Loucy (cell line): ENCODE measurements at regions not wholly inside any gene's neighbourhood (a gene's known extent, or its start where the extent isn't known, plus 50 kb on each side); places are given as distances from the start of the nearest gene placed in this dataset.
A peak's percentile ranks its signal among the peaks of the same experiment; 100 is the strongest.

Source experiments
- H2AFZ ChIP-seq: fragments of 200-600 bp; sonication (generic); 2 replicates; pipeline ENCODE4 v1.6.0; 2016; ENCODE audit warnings: antibody characterized with exemption, mild to moderate bottlenecking, low read length, moderate library complexity
- H3F3A ChIP-seq: fragments of 200-600 bp; 2 replicates; pipeline ENCODE4 v1.6.0; 2016; ENCODE audit warnings: antibody characterized with exemption, low read depth, mild to moderate bottlenecking
- H3K27me3 ChIP-seq: fragments of 200-600 bp; sonication (generic); 2 replicates; pipeline ENCODE4 v1.6.1; 2014; ENCODE audit warnings: low read length, mild to moderate bottlenecking; ENCODE audit not compliant: insufficient read depth, poor library complexity, severe bottlenecking
- H3K36me3 ChIP-seq: fragments of 200-600 bp; sonication (generic); 2 replicates; pipeline ENCODE4 v1.6.1; 2016; ENCODE audit warnings: low read length; ENCODE audit not compliant: insufficient read depth
- H3K4me1 ChIP-seq: fragments of 200-600 bp; sonication (generic); 2 replicates; pipeline ENCODE4 v1.5.1; 2014; ENCODE audit warnings: low read length, mild to moderate bottlenecking; ENCODE audit not compliant: insufficient read depth, poor library complexity, severe bottlenecking
- H3K4me2 ChIP-seq: fragments of 200-600 bp; sonication (generic); 2 replicates; pipeline ENCODE4 v1.6.0; 2014; ENCODE audit warnings: antibody characterized with exemption, low read length, low read depth, mild to moderate bottlenecking; ENCODE audit not compliant: poor library complexity, severe bottlenecking
- H3K4me3 ChIP-seq: fragments of 200-600 bp; sonication (generic); 2 replicates; pipeline ENCODE4 v1.5.1; 2014; ENCODE audit warnings: low read length, mild to moderate bottlenecking, mixed read lengths; ENCODE audit not compliant: poor library complexity, severe bottlenecking
- H3K79me2 ChIP-seq: fragments of 200-600 bp; sonication (generic); 2 replicates; pipeline ENCODE4 v1.6.1; 2014; ENCODE audit warnings: low read length; ENCODE audit not compliant: insufficient read depth
- H3K9ac ChIP-seq: fragments of 200-600 bp; sonication (generic); 2 replicates; pipeline ENCODE4 v1.6.0; 2014; ENCODE audit warnings: mild to moderate bottlenecking, low read depth, low read length, moderate library complexity; ENCODE audit not compliant: poor library complexity, severe bottlenecking
- H3K9me2 ChIP-seq: fragments of 200-600 bp; sonication (generic); replicated peaks from 2 replicates; pipeline ENCODE4 v1.6.1; 2016; ENCODE audit warnings: low read depth, low read length, mixed read lengths
- H3K9me3 ChIP-seq: fragments of 200-600 bp; sonication (generic); 2 replicates; pipeline ENCODE4 v1.6.1; 2014; ENCODE audit warnings: mild to moderate bottlenecking, antibody characterized with exemption, low read length, low read depth; ENCODE audit not compliant: insufficient read depth
- H4K20me1 ChIP-seq: fragments of 200-600 bp; sonication (generic); 2 replicates; pipeline ENCODE4 v1.6.0; 2014; ENCODE audit warnings: antibody characterized with exemption, low read length, mild to moderate bottlenecking; ENCODE audit not compliant: insufficient read depth, poor library complexity, severe bottlenecking
- CTCF ChIP-seq: fragments of 200-600 bp; sonication (generic); conservative IDR thresholded peaks from 2 replicates; pipeline ENCODE4 v1.5.1; 2014; ENCODE audit warnings: mild to moderate bottlenecking, antibody characterized with exemption, low read length
- EZH2phosphoT487 ChIP-seq: fragments of 200-600 bp; IDR thresholded peaks from 2 replicates; pipeline ENCODE4 v1.6.1; 2018; ENCODE audit warnings: antibody characterized with exemption, mild to moderate bottlenecking, moderate library complexity, borderline replicate concordance

- no peak overlapping the region for H2AFZ ChIP-seq
- TF ChIP-seq CTCF: peak; percentile 46
- no peak for TF ChIP-seq EZH2phosphoT487
Observed at GRCh38 chr18:45441110-45441847, 174.0 kb upstream of the SLC14A2 start.

GRCh38 chr18:45444040-45444439 lies 171.2 kb upstream of the SLC14A2 start:
- H2AFZ ChIP-seq: no peak overlapping the region
- no peaks in the 10 kb centered on the region for H3K36me3 ChIP-seq
- H3K4me2 ChIP-seq: no peak overlapping the region
- H3K9me2 ChIP-seq: no peaks in the 10 kb centered on the region
- H3K4me3 ChIP-seq: no peak overlapping the region
- no peaks in the 10 kb centered on the region for H3F3A ChIP-seq
- H3K27me3 ChIP-seq: no peaks in the 10 kb centered on the region
- no peaks in the 10 kb centered on the region for H3K79me2 ChIP-seq
- H3K9me3 ChIP-seq: no peaks in the 10 kb centered on the region
- H3K4me1 ChIP-seq: peaks cover 35% of the 10 kb centered on the region
- no peak overlapping the region for H3K9ac ChIP-seq
- TF ChIP-seq CTCF (no peak), EZH2phosphoT487 (no peak)
- no peaks in the 10 kb centered on the region for H4K20me1 ChIP-seq

More at GRCh38 chr18:45441110-45441847, 174.0 kb upstream of the SLC14A2 start:
- no peaks in the 10 kb centered on the region for H4K20me1 ChIP-seq
- H3F3A ChIP-seq: no peaks in the 10 kb centered on the region
- no peak overlapping the region for H3K4me3 ChIP-seq
- H3K4me1 ChIP-seq: peaks cover 13% of the 10 kb centered on the region
- H3K36me3 ChIP-seq: no peaks in the 10 kb centered on the region
- H3K79me2 ChIP-seq: no peaks in the 10 kb centered on the region
- H3K27me3 ChIP-seq: no peaks in the 10 kb centered on the region
- H3K9ac ChIP-seq: no peak overlapping the region
- no peaks in the 10 kb centered on the region for H3K9me3 ChIP-seq
- H3K4me2 ChIP-seq: no peak overlapping the region
- no peaks in the 10 kb centered on the region for H3K9me2 ChIP-seq

GRCh38 chr18:45447355-45448265 lies 167.7 kb upstream of the SLC14A2 start:
- H3K4me3 ChIP-seq: peak overlapping the region; percentile 43
- H3K9ac ChIP-seq: peak overlapping the region; percentile 56
- H3K79me2 ChIP-seq: no peaks in the 10 kb centered on the region
- H3K4me2 ChIP-seq: peak overlapping the region; percentile 78
- no peaks in the 10 kb centered on the region for H4K20me1 ChIP-seq
- H3K36me3 ChIP-seq: no peaks in the 10 kb centered on the region
- TF ChIP-seq CTCF: no peak
- no peak for TF ChIP-seq EZH2phosphoT487
- H3K9me3 ChIP-seq: no peaks in the 10 kb centered on the region
- H3F3A ChIP-seq: no peaks in the 10 kb centered on the region
- H3K27me3 ChIP-seq: no peaks in the 10 kb centered on the region
- no peaks in the 10 kb centered on the region for H3K9me2 ChIP-seq
- peaks cover 44% of the 10 kb centered on the region for H3K4me1 ChIP-seq
- H2AFZ ChIP-seq: no peak overlapping the region
